ENCODE measurements at regions not wholly inside any gene's neighbourhood (a gene's known extent, or its start where the extent isn't known, plus 50 kb on each side); places are given as distances from the start of the nearest gene placed in this dataset.

- DNase-seq: no peak
These were observed 301.9 kb upstream of the HS3ST1 start for GRCh38 chr4:11730545-11730944.

GRCh38 chr4:11729548-11729947 is 300.9 kb upstream of the HS3ST1 start:
- no peak for DNase-seq

- DNase-seq: no peak
These were observed 299.3 kb upstream of the HS3ST1 start for GRCh38 chr4:11727903-11728564.

- DNase-seq: no peak
These were observed 296.0 kb upstream of the HS3ST1 start for GRCh38 chr4:11724731-11725130.

GRCh38 chr4:11722223-11722622 is 293.5 kb upstream of the HS3ST1 start:
- no peak for DNase-seq

- peak; percentile 3 for DNase-seq
These were observed 291.6 kb upstream of the HS3ST1 start for GRCh38 chr4:11720292-11720691.

GRCh38 chr4:11719879-11720278 is 291.2 kb upstream of the HS3ST1 start:
- DNase-seq: no peak

- no peak for DNase-seq
These were observed 287.2 kb upstream of the HS3ST1 start for GRCh38 chr4:11715753-11716521.

- no peak for DNase-seq
These were observed 281.9 kb upstream of the HS3ST1 start for GRCh38 chr4:11710453-11711093.

- no peak for DNase-seq
These were observed 275.6 kb upstream of the HS3ST1 start for GRCh38 chr4:11704186-11704830.

- DNase-seq: no peak
These were observed 274.3 kb upstream of the HS3ST1 start for GRCh38 chr4:11702886-11703557.

- no peak for DNase-seq
These were observed 273.5 kb upstream of the HS3ST1 start for GRCh38 chr4:11701966-11702725.

- DNase-seq: no peak
These were observed 272.1 kb upstream of the HS3ST1 start for GRCh38 chr4:11700751-11701226.

GRCh38 chr4:11698846-11699590 is 270.3 kb upstream of the HS3ST1 start:
- DNase-seq: no peak

- no peak for DNase-seq
These were observed 269.3 kb upstream of the HS3ST1 start for GRCh38 chr4:11698033-11698432.

GRCh38 chr4:11693693-11694092 is 265.0 kb upstream of the HS3ST1 start:
- no peak for DNase-seq

GRCh38 chr4:11691236-11691635 is 262.5 kb upstream of the HS3ST1 start:
- DNase-seq: no peak

GRCh38 chr4:11687727-11688126 is 259.0 kb upstream of the HS3ST1 start:
- DNase-seq: no peak

- DNase-seq: no peak
These were observed 256.8 kb upstream of the HS3ST1 start for GRCh38 chr4:11685481-11685880.

GRCh38 chr4:11675051-11675800 is 246.5 kb upstream of the HS3ST1 start:
- no peak for DNase-seq

GRCh38 chr4:11670304-11670703 is 241.6 kb upstream of the HS3ST1 start:
- DNase-seq: no peak
